Thyroid gland (tissue), 4 donors: ENCODE measurements at regions not wholly inside any gene's neighbourhood (a gene's known extent, or its start where the extent isn't known, plus 50 kb on each side); places are given as distances from the start of the nearest gene placed in this dataset.

Experiments used
- CTCF ChIP-seq, 6 experiments: fragments of 200-600 bp in 3 of 6; fragments of 450-650 bp in 3 of 6; sonication (generic) in 3 of 6; IDR thresholded peaks; one replicate each; pipeline ENCODE4 v1.5.1; 2016 to 2019; ENCODE audit warnings: antibody characterized with exemption in 6 of 6, mild to moderate bottlenecking in 2 of 6, inconsistent platforms in 1 of 6, moderate library complexity in 1 of 6
- POLR2A ChIP-seq, 2 donors: fragments of 450-650 bp; IDR thresholded peaks; one replicate each; pipeline ENCODE4 v1.6.1; 2017; ENCODE audit warnings: antibody characterized with exemption in 2 of 2, mild to moderate bottlenecking in 2 of 2, moderate library complexity in 1 of 2

- TF ChIP-seq CTCF (IDR thresholded peaks at IDR 0.05), result no peak
- no peak for TF ChIP-seq POLR2A (IDR thresholded peaks at IDR 0.05)
These were observed 184.9 kb upstream of the ETAA1 start for GRCh38 chr2:67212203-67212602.
